Fibroblast of pulmonary artery (primary cell): ENCODE measurements at regions not wholly inside any gene's neighbourhood (a gene's known extent, or its start where the extent isn't known, plus 50 kb on each side); places are given as distances from the start of the nearest gene placed in this dataset.

Source experiments
- DNase-seq: peaks from one replicate; pipeline ENCODE4 v3.0.0-alpha.2; 2010; ENCODE audit warnings: low read depth
- H3K4me3 ChIP-seq: replicated peaks from 2 replicates; pipeline ENCODE4 v1.5.1; 2011; ENCODE audit warnings: low read depth, mild to moderate bottlenecking, control low read depth, low read length, moderate library complexity
- CTCF ChIP-seq: IDR thresholded peaks from 2 replicates; pipeline ENCODE4 v1.5.1; 2011; ENCODE audit warnings: mild to moderate bottlenecking, control low read depth, low read length, inconsistent platforms; ENCODE audit errors: missing control alignments

GRCh38 chr2:120981443-120981842 lies 245.8 kb downstream of the GLI2 start:
- no peak for DNase-seq
- H3K4me3 ChIP-seq = no peak overlapping the region
- TF ChIP-seq CTCF = no peak

- H3K4me3 ChIP-seq = no peak overlapping the region
- no peak for TF ChIP-seq CTCF
- DNase-seq = no peak
These were observed 246.9 kb downstream of the GLI2 start for GRCh38 chr2:120982598-120982997.

- H3K4me3 ChIP-seq = no peak overlapping the region
- TF ChIP-seq CTCF = no peak
- DNase-seq = no peak
These were observed 247.7 kb downstream of the GLI2 start for GRCh38 chr2:120983344-120983743.

GRCh38 chr2:120984046-120984445 lies 248.4 kb downstream of the GLI2 start:
- no peak overlapping the region for H3K4me3 ChIP-seq
- TF ChIP-seq CTCF = no peak
- no peak for DNase-seq

GRCh38 chr2:120984452-120985173 lies 248.9 kb downstream of the GLI2 start:
- TF ChIP-seq CTCF = no peak
- no peak for DNase-seq

GRCh38 chr2:120985174-120985996 lies 249.7 kb downstream of the GLI2 start:
- no peak for TF ChIP-seq CTCF
- H3K4me3 ChIP-seq = no peak overlapping the region
- no peak for DNase-seq

More at GRCh38 chr2:120984452-120985173, 248.9 kb downstream of the GLI2 start:
- H3K4me3 ChIP-seq = no peak overlapping the region
